IMR-90 (cell line): ENCODE measurements at regions not wholly inside any gene's neighbourhood (a gene's known extent, or its start where the extent isn't known, plus 50 kb on each side); places are given as distances from the start of the nearest gene placed in this dataset.

Source experiments
- ATAC-seq: fragments of 200-7000 bp; cut with Tn5 transposase; 2 replicates; pipeline ENCODE4 v1.9.1; 2020; ENCODE audit warnings: low read depth, mild to moderate bottlenecking, moderate library complexity
- BruUV-seq: library from RNA; stranded (reverse); fragments of 400-500 nt; replicated peaks from 2 replicates; lab custom pipeline; 2021; lab: Mats Ljungman, UMichigan
- CTCF ChIA-PET: fragments of 300-600 bp; formaldehyde crosslinking; extraction: SDS; loops from one replicate; lab custom pipeline; 2021; ENCODE audit warnings: antibody characterized with exemption; lab: Yijun Ruan, JAX
- POLR2A ChIA-PET: fragments of 300-600 bp; sonication (Branson Sonifier 250); formaldehyde crosslinking; loops from one replicate; lab custom pipeline; 2022; ENCODE audit warnings: antibody characterized with exemption; ENCODE audit not compliant: unreplicated experiment; lab: Charles Lee
- DNase-seq: peaks from one replicate; pipeline ENCODE4 v3.0.0; 2013
- H2AFZ ChIP-seq: replicated peaks from 2 replicates; pipeline ENCODE3; 2013; ENCODE audit warnings: low read length, mild to moderate bottlenecking; ENCODE audit not compliant: poor library complexity
- H2AK5ac ChIP-seq: 2 replicates; pipeline ENCODE4 v1.6.1; 2013; ENCODE audit warnings: low read depth, low read length, inconsistent platforms
- H2AK9ac ChIP-seq: replicated peaks from 2 replicates; pipeline ENCODE3; 2013; ENCODE audit warnings: mild to moderate bottlenecking, low read depth, low read length, moderate library complexity; ENCODE audit not compliant: poor library complexity
- H2BK120ac ChIP-seq: 2 replicates; pipeline ENCODE4 v1.6.1; 2013; ENCODE audit warnings: low read depth, low read length, inconsistent platforms
- H2BK15ac ChIP-seq: 3 replicates; pipeline ENCODE4 v1.6.1; 2013; ENCODE audit warnings: low read depth, low read length, inconsistent platforms
- H2BK20ac ChIP-seq: 2 replicates; pipeline ENCODE4 v1.6.1; 2013; ENCODE audit warnings: low read depth, mild to moderate bottlenecking, inconsistent platforms, low read length, moderate library complexity
- H2BK5ac ChIP-seq: 2 replicates; pipeline ENCODE4 v1.6.1; 2013; ENCODE audit warnings: mild to moderate bottlenecking, low read depth, low read length, inconsistent platforms; ENCODE audit not compliant: poor library complexity, severe bottlenecking
- H3K14ac ChIP-seq: replicated peaks from 2 replicates; pipeline ENCODE4 v1.6.1; 2013; ENCODE audit warnings: low read depth, low read length, inconsistent platforms
- H3K18ac ChIP-seq: 2 replicates; pipeline ENCODE4 v1.6.1; 2013; ENCODE audit warnings: low read depth, low read length, control low read depth
- H3K23ac ChIP-seq: 2 replicates; pipeline ENCODE4 v1.6.1; 2013; ENCODE audit warnings: low read depth, low read length, inconsistent platforms
- H3K27ac ChIP-seq: 2 replicates; pipeline ENCODE4 v1.5.1; 2013; ENCODE audit warnings: mild to moderate bottlenecking, control low read depth, low read length; ENCODE audit not compliant: insufficient read depth
- H3K27me3 ChIP-seq: 2 replicates; pipeline ENCODE4 v1.6.1; 2013; ENCODE audit warnings: low read length; ENCODE audit not compliant: control insufficient read depth, insufficient read depth
- H3K36me3 ChIP-seq: 2 replicates; pipeline ENCODE4 v1.6.1; 2013; ENCODE audit warnings: low read length, mixed read lengths; ENCODE audit not compliant: control insufficient read depth, insufficient read depth
- H3K4ac ChIP-seq: 2 replicates; pipeline ENCODE4 v1.6.1; 2013; ENCODE audit warnings: low read depth, low read length, inconsistent platforms
- H3K4me1 ChIP-seq: 2 replicates; pipeline ENCODE4 v1.6.1; 2013; ENCODE audit warnings: low read length, mixed read lengths; ENCODE audit not compliant: control insufficient read depth, insufficient read depth
- H3K4me2 ChIP-seq: 2 replicates; pipeline ENCODE4 v1.6.1; 2013; ENCODE audit warnings: low read depth, mild to moderate bottlenecking, control low read depth, low read length, moderate library complexity
- H3K4me3 ChIP-seq: 2 replicates; pipeline ENCODE4 v1.5.1; 2013; ENCODE audit warnings: low read depth, mild to moderate bottlenecking, control low read depth, low read length, moderate library complexity; ENCODE audit not compliant: insufficient read depth
- H3K56ac ChIP-seq: 2 replicates; pipeline ENCODE4 v1.6.1; 2013; ENCODE audit warnings: low read length, inconsistent platforms; ENCODE audit not compliant: insufficient read depth; ENCODE audit errors: extremely low read depth
- H3K79me1 ChIP-seq, 2 experiments: 2 replicates each; pipeline ENCODE4 v1.6.1; 2013; ENCODE audit warnings: low read length in 2 of 2, inconsistent platforms in 1 of 2, low read depth in 1 of 2
- H3K9ac ChIP-seq: 2 replicates; pipeline ENCODE4 v1.6.1; 2013; ENCODE audit warnings: low read depth, low read length, control low read depth
- H3K9me1 ChIP-seq: 2 replicates; pipeline ENCODE4 v1.6.1; 2013; ENCODE audit warnings: low read length, inconsistent platforms; ENCODE audit not compliant: insufficient read depth
- H3K9me3 ChIP-seq: 2 replicates; pipeline ENCODE4 v1.6.1; 2013; ENCODE audit warnings: low read length; ENCODE audit not compliant: control insufficient read depth, insufficient read depth
- H4K20me1 ChIP-seq: 2 replicates; pipeline ENCODE4 v1.6.1; 2013; ENCODE audit warnings: low read length, inconsistent platforms; ENCODE audit not compliant: insufficient read depth
- H4K5ac ChIP-seq: 2 replicates; pipeline ENCODE4 v1.6.1; 2013; ENCODE audit warnings: mild to moderate bottlenecking, low read depth, low read length, control low read depth
- H4K8ac ChIP-seq, 2 experiments: 2 replicates each; pipeline ENCODE4 v1.6.1; 2013; ENCODE audit warnings: low read depth in 2 of 2, low read length in 2 of 2, control low read depth in 1 of 2, inconsistent platforms in 1 of 2
- H4K91ac ChIP-seq: 2 replicates; pipeline ENCODE4 v1.6.1; 2013; ENCODE audit warnings: low read depth, low read length, inconsistent platforms; ENCODE audit not compliant: insufficient read depth
- NFE2L2 ChIP-seq: fragments of 150-350 bp; IDR thresholded peaks from 2 replicates; pipeline ENCODE4 v1.6.1; 2016; ENCODE audit warnings: low read depth, mild to moderate bottlenecking, low read length
- USF2 ChIP-seq: fragments of 150-350 bp; IDR thresholded peaks from 2 replicates; pipeline ENCODE4 v1.6.1; 2017; ENCODE audit warnings: mild to moderate bottlenecking, antibody characterized with exemption, low read length, low read depth
- WGBS, 2 experiments: methylation state at CpG; one replicate each; pipeline versions ENCODE4 v1.1.5 to v1.1.7; 2013; ENCODE audit warnings: missing lambda C conversion rate in 2 of 2; ENCODE audit not compliant: insufficient read length in 1 of 2; ENCODE audit errors: extremely low coverage in 2 of 2; 5-methylcytosine and 5-hydroxymethylcytosine counted together
- dilution Hi-C: fragments of 300-500 bp; cut with HindIII; formaldehyde crosslinking; loops from one replicate; pipeline ENCODE4 v1.14.3; 2018; ENCODE audit warnings: low sequenced_read_pairs; ENCODE audit not compliant: unreplicated experiment
- in situ Hi-C: fragments of 300-500 bp; cut with MboI; formaldehyde crosslinking; loops from 3 replicates; pipeline ENCODE4 v1.14.3; 2019; ENCODE audit warnings: low sequenced_read_pairs, inconsistent platforms, mixed read lengths
- intact Hi-C: fragments of 100-400 bp; cut with micrococcal nuclease; formaldehyde crosslinking; loops from 2 replicates; pipeline ENCODE4 v1.10.0; 2022

DNA sequence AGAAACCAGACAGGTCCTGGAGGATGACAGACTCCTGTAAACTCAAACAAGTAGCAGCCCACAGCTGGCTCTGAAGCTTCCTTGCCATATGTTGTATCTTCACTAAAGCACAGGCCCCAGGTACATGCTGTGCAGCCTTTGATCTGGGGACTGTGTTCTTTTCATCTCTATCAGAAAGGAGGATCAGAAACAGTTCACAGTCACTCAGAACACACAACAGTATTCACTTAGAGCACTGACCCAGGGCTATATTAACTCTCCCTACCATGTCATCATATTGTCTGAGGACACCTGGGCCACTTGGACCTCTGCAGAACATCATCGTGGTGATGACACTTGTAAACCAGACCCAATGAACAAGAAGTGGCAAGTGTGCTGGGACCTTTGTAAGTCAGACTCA is 222.0 kb downstream of the SETD4 start (continued):
- TF ChIP-seq NFE2L2 = no peak

- Histone ChIP-seq H3K27ac (no peak overlapping the region), H3K23ac (peak overlapping the region; percentile 16; the same call in 1 of the 2 replicates), H2BK20ac (peak overlapping the region; percentile 42; the same call in 1 of the 2 replicates), H2BK15ac (peak overlapping the region; percentile 33; the same call in 1 of the 3 replicates), H3K9ac (no peak overlapping the region), H3K18ac (no peak overlapping the region), H2BK5ac (no peak overlapping the region), H2AFZ (peak overlapping the region; percentile 40), H3K4me3 (no peak overlapping the region), H2AK9ac (peak overlapping the region; percentile 44), H3K79me1 (no peaks in the 10 kb centered on the region), H2BK120ac (no peak overlapping the region), H3K4me2 (no peak overlapping the region), H3K14ac (peak overlapping the region; percentile 79), H3K56ac (no peak overlapping the region), H3K4me1 (0 out of 2 replicates have a peak, but pooled peaks cover 2% of the 10 kb centered on the region), H3K9me1 (peaks cover 2% of the 10 kb centered on the region; the same call in 1 of the 2 replicates), H4K20me1 (no peaks in the 10 kb centered on the region), H3K9me3 (no peaks in the 10 kb centered on the region), H2AK5ac (peak overlapping the region; percentile 54; the same call in 1 of the 2 replicates), H4K91ac (no peak overlapping the region), H3K27me3 (no peaks in the 10 kb centered on the region; the same call in 1 of the 2 replicates), H4K8ac (no peak overlapping the region), H3K36me3 (no peaks in the 10 kb centered on the region), H3K4ac (peak overlapping the region; percentile 4; the same call in 1 of the 2 replicates), H4K5ac (no peak overlapping the region)
- in situ Hi-C loops = no loop called here
- intact Hi-C loops = no loop called here
- no CpG with 5 or more reads among the region's 1 CpG for WGBS, 2 experiments
- ChIA-PET POLR2A (no interaction called here), CTCF (no interaction called here)
- DNase-seq (no peak), ATAC-seq (no peak)
- dilution Hi-C loops = no loop called here
- no peak for TF ChIP-seq USF2
- BruUV-seq = no TSS peak
Measured at GRCh38 chr21:35833991-35834390, 226.3 kb downstream of the SETD4 start.
